ENCODE measurements at regions not wholly inside any gene's neighbourhood (a gene's known extent, or its start where the extent isn't known, plus 50 kb on each side); places are given as distances from the start of the nearest gene placed in this dataset.

- in situ Hi-C loops (cut with HindIII; ENCODE audit: low sequenced_read_pairs): no loop called here
These were observed 64.9 kb upstream of the RREB1 start for GRCh38 chr6:7042654-7043545.

- in situ Hi-C loops (cut with HindIII; ENCODE audit: low sequenced_read_pairs): no loop called here
These were observed 62.4 kb upstream of the RREB1 start for GRCh38 chr6:7045331-7045730.

DNA sequence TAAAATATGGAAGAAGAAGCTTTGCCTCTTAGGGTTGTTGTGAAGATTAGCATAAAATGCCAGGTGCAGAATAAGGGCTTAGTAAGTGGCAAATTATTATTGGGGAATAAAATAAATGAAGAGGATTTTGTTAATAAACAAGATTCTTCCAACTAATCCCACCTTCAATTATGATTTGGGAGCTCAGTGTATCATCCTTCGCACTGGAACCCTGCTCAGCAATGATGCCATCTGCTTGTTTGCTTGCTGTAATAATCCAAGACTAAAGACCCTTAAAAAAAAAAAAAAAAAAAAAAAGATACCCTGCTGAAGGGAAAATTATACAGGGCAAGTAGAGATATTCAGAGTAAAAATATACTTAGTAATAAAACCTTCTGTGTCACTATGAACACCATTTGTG lies 62.0 kb upstream of the RREB1 start:
- in situ Hi-C loops (cut with HindIII; ENCODE audit: low sequenced_read_pairs): no loop called here

DNA sequence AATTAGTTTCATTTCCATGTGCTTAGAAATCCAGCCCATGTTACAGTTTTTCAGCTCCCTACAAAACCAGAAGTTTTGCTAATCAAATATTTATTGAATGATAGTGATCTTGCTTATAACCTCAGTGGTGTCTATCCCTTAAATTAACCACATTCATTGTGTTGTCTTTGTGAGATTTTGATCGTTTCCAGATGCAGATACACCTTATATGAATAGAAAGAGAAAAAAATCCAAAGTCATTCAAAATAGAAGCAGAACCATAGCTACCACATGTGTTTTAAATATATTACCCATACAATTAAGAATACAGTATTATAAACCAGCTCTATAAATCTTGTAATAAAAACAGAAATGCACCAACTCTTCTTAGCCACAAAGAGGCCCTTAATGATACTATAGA lies 60.6 kb upstream of the RREB1 start:
- in situ Hi-C loops (cut with HindIII; ENCODE audit: low sequenced_read_pairs): no loop called here

DNA sequence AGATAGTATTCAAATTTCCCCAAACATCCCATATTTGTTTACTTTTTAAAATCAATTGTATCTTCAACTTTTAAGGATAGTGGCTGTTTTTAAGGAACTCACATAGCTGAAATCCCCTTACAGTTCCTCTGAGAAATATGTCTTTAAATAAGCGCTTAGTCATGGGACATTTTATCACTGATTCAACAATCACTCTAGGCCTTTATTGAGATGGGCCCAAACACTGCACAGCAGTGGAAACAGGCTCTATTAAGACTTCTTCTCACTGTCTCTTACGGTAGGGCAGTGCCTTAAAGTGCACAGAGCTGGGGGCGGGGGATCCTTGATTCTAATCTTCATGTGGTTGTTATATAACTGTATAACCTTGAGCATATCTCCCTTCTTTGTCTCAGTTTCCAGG lies 59.8 kb upstream of the RREB1 start:
- in situ Hi-C loops (cut with HindIII; ENCODE audit: low sequenced_read_pairs): no loop called here

GRCh38 chr6:7048894-7049293 lies 58.9 kb upstream of the RREB1 start:
- in situ Hi-C loops (cut with HindIII; ENCODE audit: low sequenced_read_pairs): no loop called here

GRCh38 chr6:7050004-7050403 lies 57.8 kb upstream of the RREB1 start:
- in situ Hi-C loops (cut with HindIII; ENCODE audit: low sequenced_read_pairs): no loop called here

- in situ Hi-C loops (cut with HindIII; ENCODE audit: low sequenced_read_pairs): no loop called here
These were observed 56.6 kb upstream of the RREB1 start for GRCh38 chr6:7050872-7051779.

GRCh38 chr6:7051780-7052442 lies 55.9 kb upstream of the RREB1 start:
- in situ Hi-C loops (cut with HindIII; ENCODE audit: low sequenced_read_pairs): no loop called here

DNA sequence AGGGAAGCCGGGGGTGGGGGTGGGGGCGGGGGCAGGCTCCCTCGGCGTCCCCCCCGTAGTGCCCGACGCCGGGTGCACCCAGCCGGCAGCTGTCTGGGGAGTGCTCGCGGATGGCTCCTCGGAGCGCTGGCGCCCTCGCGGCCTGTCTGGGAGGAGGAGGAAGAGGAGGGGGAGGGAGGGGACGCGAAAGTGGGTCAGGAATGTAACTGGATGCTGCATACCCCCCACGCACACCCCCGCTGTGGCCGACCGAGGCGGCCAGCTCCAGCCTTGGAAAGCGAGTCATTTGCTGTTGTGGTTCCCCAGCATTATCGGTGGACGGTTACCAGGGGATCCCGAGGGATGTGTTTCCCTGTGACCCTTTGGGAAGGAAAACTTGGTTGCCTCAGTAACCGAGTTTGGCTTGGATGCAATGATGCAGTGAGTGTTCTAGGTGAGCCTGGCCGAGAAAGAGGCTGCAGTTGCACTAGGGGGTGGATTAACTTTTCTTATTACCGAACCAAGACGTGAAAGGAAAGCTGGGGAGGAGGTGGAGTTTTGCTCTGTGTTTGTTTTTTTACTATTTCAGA lies 55.2 kb upstream of the RREB1 start:
- in situ Hi-C loops (cut with HindIII; ENCODE audit: low sequenced_read_pairs): no loop called here

- in situ Hi-C loops (cut with HindIII; ENCODE audit: low sequenced_read_pairs): no loop called here
These were observed 54.5 kb upstream of the RREB1 start for GRCh38 chr6:7053125-7053774.
